ENCODE measurements at regions not wholly inside any gene's neighbourhood (a gene's known extent, or its start where the extent isn't known, plus 50 kb on each side); places are given as distances from the start of the nearest gene placed in this dataset.

- DNase-seq (ENCODE audit: low spot score), result no peak
Observed at GRCh38 chr2:128468186-128468920, 149.7 kb upstream of the HS6ST1 start.

- peak; percentile 11 for DNase-seq (ENCODE audit: low spot score)
Observed at GRCh38 chr2:128469203-128469602, 150.5 kb upstream of the HS6ST1 start.

- no peak for DNase-seq (ENCODE audit: low spot score)
Observed at GRCh38 chr2:128469875-128470274, 151.2 kb upstream of the HS6ST1 start.

DNA sequence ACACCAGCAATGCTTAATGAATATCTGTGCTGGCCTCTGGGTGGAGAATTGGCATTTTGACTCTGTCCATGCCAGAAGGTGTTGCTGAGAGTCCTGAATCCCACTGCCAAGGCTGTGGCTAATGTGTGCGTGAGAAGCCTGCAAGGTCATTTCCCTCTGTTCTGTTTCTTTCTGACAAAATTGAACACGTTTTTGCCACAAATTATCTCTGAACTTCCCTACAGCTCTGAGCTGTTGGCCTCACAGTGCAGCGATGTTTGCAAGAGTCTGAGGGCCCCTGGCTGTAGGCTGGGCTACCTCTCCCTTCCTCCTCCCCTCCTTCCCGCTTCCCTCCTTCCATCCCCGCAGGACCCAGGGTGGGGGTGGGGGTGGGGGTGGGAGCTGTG is 154.1 kb upstream of the HS6ST1 start:
- no peak for DNase-seq (ENCODE audit: low spot score)

DNA sequence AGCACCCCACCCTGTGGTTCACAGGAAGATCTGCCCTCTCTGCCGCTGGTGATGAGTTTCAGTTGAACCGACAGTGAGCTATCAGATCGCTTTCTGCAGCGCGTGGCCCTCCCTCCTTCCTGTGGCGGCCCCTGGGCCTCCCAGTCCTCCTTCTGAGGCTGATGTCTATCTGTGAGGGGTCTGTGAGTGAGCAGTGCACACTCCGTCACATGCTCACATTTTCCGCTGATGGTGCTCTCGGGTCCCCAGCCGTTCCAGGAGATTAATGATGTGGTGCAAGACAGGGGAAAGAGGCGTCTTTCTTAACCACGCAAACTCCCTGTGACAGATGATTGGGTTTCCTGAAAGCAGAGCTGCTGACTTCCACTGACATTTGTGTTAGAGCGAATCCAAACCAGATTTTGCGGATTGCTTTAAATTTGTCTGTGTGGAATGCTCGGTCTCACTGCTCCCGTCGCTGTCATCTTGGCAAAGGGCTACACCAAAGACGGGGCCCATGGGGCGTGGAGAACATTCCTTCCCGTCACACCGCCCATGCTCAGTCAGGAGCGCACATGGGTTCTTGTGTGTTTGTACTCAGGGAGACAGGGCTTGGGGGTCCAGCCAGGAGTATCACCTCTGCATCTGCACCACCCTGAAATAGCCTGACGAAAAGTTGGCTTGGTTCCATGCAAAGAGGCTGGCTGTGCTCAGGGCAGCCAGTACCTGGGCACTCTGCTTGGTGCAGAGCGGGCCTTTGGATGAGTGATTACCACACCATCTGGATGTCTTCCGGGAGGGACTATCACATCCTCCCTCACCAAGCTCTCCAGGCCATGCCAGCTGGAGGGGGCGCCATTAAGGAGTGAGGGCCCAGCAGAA is 154.7 kb upstream of the HS6ST1 start:
- no peak for DNase-seq (ENCODE audit: low spot score)

DNA sequence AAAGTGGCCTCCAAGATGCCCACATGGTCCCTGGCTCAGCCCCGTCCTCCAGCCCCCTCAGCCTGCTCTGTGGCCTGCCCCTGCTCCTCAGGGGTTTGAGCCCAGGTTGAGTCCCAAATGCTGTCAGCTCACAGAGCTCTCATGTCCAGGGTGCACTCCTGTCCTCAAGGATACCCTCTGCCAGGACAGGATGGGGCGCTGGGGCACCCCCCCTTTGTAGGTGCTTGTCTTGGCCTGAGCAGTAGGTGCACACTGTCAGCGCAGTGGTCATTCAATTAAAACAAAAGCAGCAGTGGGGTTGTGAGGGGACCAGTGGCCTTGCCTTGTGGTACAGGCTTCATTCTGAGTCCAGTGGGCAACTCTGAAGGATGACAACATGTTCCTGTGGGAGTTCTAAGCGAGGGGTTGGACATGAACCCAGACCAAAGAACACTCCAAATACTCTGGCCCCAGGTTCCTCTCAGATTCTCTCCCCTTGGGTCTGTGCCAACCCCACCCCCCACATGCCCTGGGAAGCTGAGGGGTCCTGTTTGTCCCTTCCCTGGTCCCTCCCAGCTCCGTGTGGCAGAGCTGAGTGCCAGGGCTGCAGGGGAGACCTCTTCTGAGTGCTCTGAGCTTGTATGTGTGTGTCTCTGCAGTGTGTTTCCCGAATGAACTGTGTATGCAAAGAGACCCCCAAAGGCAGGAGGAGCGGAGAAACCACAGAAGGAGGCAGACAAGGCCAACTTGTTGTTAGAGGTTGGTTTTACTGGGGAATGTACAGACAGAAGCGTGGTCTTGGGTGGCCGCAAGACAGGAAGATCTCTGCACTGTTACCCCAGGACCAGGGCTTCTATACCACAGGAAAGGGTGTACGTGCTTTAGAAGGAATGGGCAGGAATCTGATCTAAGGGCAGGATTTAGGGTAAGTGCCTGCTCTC is 155.6 kb upstream of the HS6ST1 start:
- DNase-seq (ENCODE audit: low spot score), result no peak

DNA sequence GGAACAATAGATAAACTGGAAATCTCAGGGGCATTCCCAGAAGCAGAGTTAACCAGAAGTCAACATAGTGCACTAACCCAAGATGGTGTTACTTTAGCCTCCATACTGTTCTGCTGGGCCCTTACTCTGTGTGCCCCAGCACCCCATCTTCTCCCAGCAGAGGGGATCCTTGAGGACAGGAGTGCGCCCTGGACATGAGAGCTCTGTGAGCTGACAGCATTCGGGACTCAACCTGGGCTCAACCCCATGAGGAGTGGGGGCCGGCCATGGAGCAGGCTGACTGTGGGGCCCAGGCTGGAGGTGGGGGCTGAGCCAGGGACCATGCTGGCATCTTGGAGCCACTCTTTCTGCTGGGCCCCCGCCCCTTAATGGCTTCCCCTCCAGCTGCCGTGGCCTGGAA is 156.3 kb upstream of the HS6ST1 start:
- DNase-seq (ENCODE audit: low spot score), result no peak

GRCh38 chr2:128475427-128476211 is 157.0 kb upstream of the HS6ST1 start:
- DNase-seq (ENCODE audit: low spot score), result no peak

- DNase-seq (ENCODE audit: low spot score), result no peak
Observed at GRCh38 chr2:128477026-128477820, 158.6 kb upstream of the HS6ST1 start.

DNA sequence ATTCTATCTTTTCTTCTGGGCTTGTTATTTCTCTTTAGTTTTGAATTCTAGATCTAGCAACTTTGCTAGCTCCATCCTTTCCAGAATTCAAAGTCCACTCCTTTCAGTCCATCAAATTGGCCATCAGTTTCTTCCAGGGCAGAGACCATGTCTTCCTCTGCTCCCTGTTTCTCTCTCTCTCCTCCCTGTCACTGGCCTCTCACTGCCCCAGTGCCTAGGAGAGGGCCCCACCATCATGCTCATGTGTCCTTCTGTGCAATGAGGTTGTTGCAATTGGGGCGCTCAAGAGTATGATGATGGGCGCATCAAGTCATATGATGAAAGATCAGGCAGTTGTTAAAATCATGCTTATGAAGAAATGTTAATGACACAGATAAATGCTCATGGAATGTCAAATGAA is 159.2 kb upstream of the HS6ST1 start:
- no peak for DNase-seq (ENCODE audit: low spot score)

GRCh38 chr2:128485761-128486639 is 167.3 kb upstream of the HS6ST1 start:
- no peak for DNase-seq (ENCODE audit: low spot score)

- DNase-seq (ENCODE audit: low spot score), result no peak
Observed at GRCh38 chr2:128486640-128487375, 168.1 kb upstream of the HS6ST1 start.

- DNase-seq (ENCODE audit: low spot score), result no peak
Observed at GRCh38 chr2:128487650-128488387, 169.2 kb upstream of the HS6ST1 start.

- DNase-seq (ENCODE audit: low spot score), result no peak
Observed at GRCh38 chr2:128488434-128488833, 169.8 kb upstream of the HS6ST1 start.

DNA sequence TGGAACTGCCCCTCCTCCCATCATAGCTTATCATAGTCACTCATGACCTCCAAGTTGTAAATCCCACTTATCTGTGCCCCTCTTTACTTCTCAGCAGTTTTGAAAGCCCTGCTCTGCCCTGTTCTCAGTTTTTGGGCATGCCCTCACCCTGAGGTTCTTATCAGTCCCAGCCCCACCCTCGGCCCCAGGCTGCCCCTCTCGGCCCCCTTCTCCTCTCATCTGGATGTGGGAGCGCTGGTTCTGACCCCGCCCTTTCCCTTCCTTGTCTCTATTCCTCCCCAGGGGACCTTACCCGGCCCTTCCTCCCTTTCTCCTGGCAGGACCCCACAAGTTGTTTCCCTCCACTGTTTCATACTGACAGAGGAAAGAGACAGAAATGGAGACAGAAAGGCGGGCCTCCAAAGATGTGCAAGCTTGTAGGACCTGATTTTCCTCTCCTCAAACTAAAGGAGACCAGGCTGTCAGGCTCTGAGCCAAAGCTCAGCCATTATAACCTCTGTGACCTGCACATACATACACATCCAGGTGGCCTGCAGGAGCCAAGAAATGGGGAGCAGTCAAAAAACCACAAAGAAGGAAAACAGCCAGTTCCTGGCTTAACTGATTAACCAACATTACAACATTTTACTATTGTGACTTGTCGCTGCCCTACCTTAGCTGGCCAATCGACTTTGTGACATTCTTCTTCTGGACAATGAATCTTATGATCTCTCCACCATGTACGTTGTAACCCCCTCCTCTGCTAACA is 171.0 kb upstream of the HS6ST1 start:
- peak; percentile 18 for DNase-seq (ENCODE audit: low spot score)

GRCh38 chr2:128490321-128490720 is 171.7 kb upstream of the HS6ST1 start:
- DNase-seq (ENCODE audit: low spot score), result no peak
